Activated CD8-positive, alpha-beta memory T cell treated with anti-CD3 and anti-CD28 coated beads for 36 hours (primary cell): ENCODE measurements at regions not wholly inside any gene's neighbourhood (a gene's known extent, or its start where the extent isn't known, plus 50 kb on each side); places are given as distances from the start of the nearest gene placed in this dataset.
"Not testable (repeated sequence)": the region's sequence is repeated elsewhere in the genome, so short reads cannot be mapped to it uniquely, and the experiment has no call there.

ENCODE experiments used
- CTCF ChIA-PET: fragments of 350-600 bp; sonication (Branson Sonifier 250); formaldehyde crosslinking; loops from one replicate; lab custom pipeline; 2021; ENCODE audit warnings: antibody characterized with exemption; lab: Charles Lee
- POLR2A ChIA-PET: fragments of 350-600 bp; sonication (Branson Sonifier 250); formaldehyde crosslinking; loops from one replicate; lab custom pipeline; 2021; ENCODE audit warnings: antibody characterized with exemption; lab: Charles Lee

- ChIA-PET POLR2A (no interaction called here), CTCF (no interaction called here)
Observed at GRCh38 chr7:12921751-12922345, 234.4 kb downstream of the ARL4A start.

DNA sequence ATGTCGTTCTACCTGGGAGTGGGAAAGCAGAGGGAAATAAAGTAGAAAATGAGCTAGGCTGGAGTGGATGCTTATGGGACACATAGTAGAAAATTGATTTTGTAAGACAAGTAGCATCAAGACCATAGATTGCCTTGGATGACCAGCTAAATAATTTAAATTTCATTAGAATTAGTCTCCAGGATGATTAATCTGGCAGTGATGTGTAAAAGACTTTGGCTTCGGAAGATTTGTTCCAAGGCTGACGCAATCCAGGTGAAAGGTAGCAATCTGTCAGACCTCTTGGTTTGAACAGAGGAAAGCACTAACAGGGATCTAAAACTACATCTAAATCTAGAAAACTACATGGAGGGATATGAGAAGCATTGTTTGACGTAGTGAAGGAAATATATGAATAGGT is 236.5 kb downstream of the ARL4A start:
- ChIA-PET POLR2A (no interaction called here), CTCF (no interaction called here)

- ChIA-PET POLR2A (no interaction called here), CTCF (no interaction called here)
Observed at GRCh38 chr7:12926206-12926605, 238.8 kb downstream of the ARL4A start.

DNA sequence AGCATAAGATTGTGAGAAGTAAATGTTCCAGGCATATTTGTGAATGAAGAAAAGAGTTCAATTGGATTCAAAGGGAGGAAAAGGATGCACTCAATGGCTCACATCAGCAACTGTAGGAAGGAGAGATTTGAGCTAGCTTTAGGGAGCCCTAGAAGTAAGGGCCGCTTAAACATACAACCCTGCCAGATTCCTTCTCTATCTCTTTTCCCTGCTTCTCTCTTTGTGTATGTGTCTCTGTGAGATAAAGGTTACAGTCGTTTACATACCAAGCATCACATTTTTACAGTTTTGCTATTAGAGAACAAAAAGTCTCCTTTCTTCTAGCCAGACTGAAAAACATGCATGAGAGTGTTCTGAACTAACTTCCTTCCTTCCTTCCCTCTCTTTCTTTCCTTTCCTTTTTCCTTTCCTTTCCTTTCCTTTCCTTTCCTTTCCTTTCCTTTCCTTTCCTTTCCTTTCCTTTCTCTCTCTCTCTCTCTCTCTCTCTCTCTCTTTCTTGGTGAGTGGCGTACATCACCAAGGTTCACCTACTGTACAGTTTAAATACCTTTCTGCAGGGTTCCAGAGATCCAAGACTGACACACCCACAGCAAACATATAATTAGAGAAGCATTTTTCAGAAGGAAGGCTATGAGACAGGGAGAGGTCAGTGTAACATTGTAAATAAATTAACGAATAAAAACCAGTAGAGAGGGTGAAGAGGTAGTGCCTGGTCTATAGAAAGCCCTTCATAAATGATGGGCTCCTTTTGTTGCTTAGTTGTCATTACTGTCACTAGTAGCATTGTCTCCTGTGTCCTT is 240.4 kb downstream of the ARL4A start:
- ChIA-PET POLR2A (no interaction called here), CTCF (no interaction called here)

- ChIA-PET POLR2A (no interaction called here), CTCF (no interaction called here)
Observed at GRCh38 chr7:12929476-12930140, 242.2 kb downstream of the ARL4A start.

- CTCF ChIA-PET, result no interaction called here
- POLR2A ChIA-PET, result no interaction called here
Observed at GRCh38 chr7:12930534-12930933, 243.1 kb downstream of the ARL4A start.

DNA sequence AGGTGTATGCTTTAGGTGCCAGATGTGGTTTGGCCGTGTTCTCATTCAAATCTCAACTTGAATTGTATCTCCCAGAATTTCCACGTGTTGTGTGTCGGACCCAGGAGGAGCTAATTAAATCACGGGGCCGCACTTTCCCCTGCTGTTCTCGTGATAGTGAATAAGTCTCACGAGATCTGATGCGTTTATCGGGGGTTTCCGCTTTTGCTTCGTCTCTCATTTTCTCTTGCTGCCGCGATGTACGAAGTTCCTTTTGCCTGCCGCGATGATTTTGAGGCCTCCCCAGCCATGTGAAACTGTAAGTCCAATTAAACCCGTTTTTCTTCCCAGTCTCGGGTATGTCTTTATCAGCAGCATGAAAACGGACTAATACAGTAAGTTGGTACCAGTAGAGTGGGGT is 244.0 kb downstream of the ARL4A start:
- CTCF ChIA-PET, POLR2A ChIA-PET: not testable (repeated sequence)

GRCh38 chr7:12939694-12940093 is 252.3 kb downstream of the ARL4A start:
- CTCF ChIA-PET, result no interaction called here
- POLR2A ChIA-PET, result no interaction called here

DNA sequence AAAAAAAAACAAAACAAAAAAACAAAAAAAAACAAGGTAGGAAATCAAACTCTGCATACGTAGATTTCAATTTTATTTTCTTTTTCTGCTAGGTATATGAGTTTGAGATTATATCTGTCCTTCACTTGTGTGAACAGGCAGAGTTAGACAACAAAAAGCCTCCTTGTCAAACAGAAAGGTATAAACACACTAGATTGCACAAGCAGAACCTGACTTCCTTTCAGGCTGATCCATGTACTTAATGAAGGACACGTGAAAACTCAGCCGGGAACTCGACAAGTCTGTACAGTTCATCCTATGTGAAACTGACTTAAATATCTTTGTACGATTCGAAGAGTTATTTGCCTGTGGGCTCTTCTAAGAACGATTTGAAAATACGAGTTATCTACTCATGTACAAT is 254.1 kb downstream of the ARL4A start:
- POLR2A ChIA-PET, result no interaction called here
- CTCF ChIA-PET, result no interaction called here

- POLR2A ChIA-PET, result no interaction called here
- CTCF ChIA-PET, result no interaction called here
Observed at GRCh38 chr7:12942609-12943008, 255.2 kb downstream of the ARL4A start.

- CTCF ChIA-PET, result no interaction called here
- POLR2A ChIA-PET, result no interaction called here
Observed at GRCh38 chr7:12943781-12944180, 256.3 kb downstream of the ARL4A start.

- POLR2A ChIA-PET, result interaction anchor here (0.6 to 0.7 kb wide), 2 partner anchors 214 to 314 kb away, joined by 3 read pairs; no protein-coding TSS in a partner anchor
- CTCF ChIA-PET, result no interaction called here
Observed at GRCh38 chr7:12945901-12946300, 258.5 kb downstream of the ARL4A start.

GRCh38 chr7:12947465-12947864 is 260.0 kb downstream of the ARL4A start:
- CTCF ChIA-PET, result no interaction called here
- POLR2A ChIA-PET, result no interaction called here

- POLR2A ChIA-PET, result no interaction called here
- CTCF ChIA-PET, result no interaction called here
Observed at GRCh38 chr7:12949060-12949931, 261.9 kb downstream of the ARL4A start.

GRCh38 chr7:12951397-12951801 is 264.0 kb downstream of the ARL4A start:
- CTCF ChIA-PET, result no interaction called here

DNA sequence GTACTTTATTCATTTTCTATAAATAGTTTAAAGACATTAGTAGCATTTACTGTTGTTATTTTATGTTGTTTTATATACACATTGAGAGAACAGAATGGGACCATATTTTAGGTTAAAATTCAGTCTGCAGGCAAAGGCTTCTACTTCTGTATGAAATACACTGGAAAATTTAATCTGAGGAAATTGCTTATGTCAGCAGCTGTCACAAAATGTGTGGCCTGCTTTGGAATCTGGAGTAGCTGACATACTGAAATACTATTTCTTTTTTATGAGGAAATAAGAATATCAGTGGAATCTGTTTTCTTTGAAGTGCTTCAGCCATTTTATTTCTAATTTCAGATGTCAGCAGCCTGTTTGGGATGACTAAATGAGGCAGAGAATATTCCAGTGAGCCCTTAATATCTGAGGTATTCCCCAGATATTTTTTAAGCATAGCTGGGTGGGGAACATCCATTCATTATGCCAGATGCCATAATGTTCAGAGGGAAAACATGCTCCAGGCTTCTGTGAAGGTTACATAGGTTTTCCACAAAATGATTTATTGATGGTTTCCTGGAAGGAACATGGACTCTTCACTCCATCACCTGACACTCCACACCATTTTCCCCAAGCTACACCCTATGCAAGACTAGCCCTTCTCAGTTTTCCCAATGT is 267.1 kb downstream of the ARL4A start:
- ChIA-PET CTCF (no interaction called here), POLR2A (no interaction called here)

More at GRCh38 chr7:12951397-12951801, 264.0 kb downstream of the ARL4A start:
- POLR2A ChIA-PET, result no interaction called here

- ChIA-PET CTCF (no interaction called here), POLR2A (no interaction called here)
Observed at GRCh38 chr7:12957487-12957886, 270.1 kb downstream of the ARL4A start.

DNA sequence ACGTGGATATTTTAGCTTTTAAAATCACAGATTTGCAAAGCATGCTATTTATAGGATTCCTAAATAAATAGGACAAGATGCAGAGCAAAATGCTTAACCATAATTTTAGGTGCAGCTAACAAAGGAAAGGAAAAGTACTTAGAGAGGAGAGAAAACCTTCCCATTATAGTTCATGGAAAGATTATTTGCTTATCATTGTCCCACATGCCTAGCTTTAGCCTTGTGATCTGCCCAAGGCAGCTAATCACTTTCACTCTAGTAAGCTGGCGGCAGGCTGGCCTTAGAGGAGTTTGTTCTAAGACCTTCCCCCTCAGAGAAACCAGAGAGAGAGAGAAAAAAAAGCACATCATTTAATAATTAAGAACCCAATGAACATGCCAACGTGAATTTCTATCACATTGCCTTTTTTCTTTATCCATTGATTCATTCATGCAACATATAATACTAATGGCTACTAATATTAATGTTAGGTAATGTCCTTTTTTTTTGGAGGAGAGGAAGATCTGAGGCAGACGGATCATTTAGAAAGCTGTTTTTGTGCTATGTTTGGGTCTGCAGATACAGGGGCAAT is 274.6 kb downstream of the ARL4A start:
- ChIA-PET POLR2A (no interaction called here), CTCF (no interaction called here)

GRCh38 chr7:12963435-12963834 is 276.0 kb downstream of the ARL4A start:
- POLR2A ChIA-PET, result no interaction called here
- CTCF ChIA-PET, result no interaction called here
